Endothelial cell of umbilical vein (primary cell): ENCODE measurements at regions not wholly inside any gene's neighbourhood (a gene's known extent, or its start where the extent isn't known, plus 50 kb on each side); places are given as distances from the start of the nearest gene placed in this dataset.

Source experiments
- BruUV-seq: library from RNA; stranded (reverse); fragments of 400-500 nt; replicated peaks from 2 replicates; lab custom pipeline; 2021; lab: Mats Ljungman, UMichigan
- CTCF ChIA-PET: fragments of 300-600, 350-600 bp; sonication (Branson Sonifier 250); formaldehyde crosslinking; loops from one replicate; lab custom pipeline; 2021; ENCODE audit warnings: antibody characterized with exemption, inconsistent platforms; lab: Charles Lee
- POLR2A ChIA-PET: fragments of 300-600, 350-600 bp; sonication (Branson Sonifier 250); formaldehyde crosslinking; loops from one replicate; lab custom pipeline; 2021; ENCODE audit warnings: antibody characterized with exemption, inconsistent platforms; lab: Charles Lee
- DNase-seq: peaks from one replicate; pipeline ENCODE4 v3.0.0-alpha.2; 2011; ENCODE audit warnings: low read depth, low spot score
- FAIRE-seq: peaks from 2 replicates; lab custom pipeline; 2011; peaks lifted over from hg19 to GRCh38; lab: Jason Lieb, UNC
- H2AFZ ChIP-seq: 2 replicates; pipeline ENCODE4 v1.6.0; 2012; ENCODE audit warnings: low read depth, low read length, control low read depth, inconsistent platforms
- H3K27ac ChIP-seq: 2 replicates; pipeline ENCODE4 v1.5.1; 2011; ENCODE audit warnings: low read depth, mild to moderate bottlenecking, control low read depth, low read length, moderate library complexity; ENCODE audit not compliant: insufficient read depth
- H3K27me3 ChIP-seq, 2 experiments: 2 replicates each; pipeline versions ENCODE4 v1.6.0 to v1.6.1; 2011; ENCODE audit warnings: low read length in 2 of 2, mixed read lengths in 1 of 2; ENCODE audit not compliant: control insufficient read depth in 2 of 2, insufficient read depth in 2 of 2
- H3K36me3 ChIP-seq, 2 experiments: 2 replicates in 1 of 2; 3 replicates in 1 of 2; pipeline ENCODE4 v1.5.1; 2011; ENCODE audit warnings: low read length in 2 of 2, mild to moderate bottlenecking in 1 of 2, moderate library complexity in 1 of 2; ENCODE audit not compliant: control insufficient read depth in 2 of 2, insufficient read depth in 2 of 2; ENCODE audit errors: extremely low read depth in 1 of 2
- H3K4me1 ChIP-seq: 3 replicates; pipeline ENCODE4 v1.5.1; 2011; ENCODE audit warnings: mild to moderate bottlenecking, low read length; ENCODE audit not compliant: control insufficient read depth, insufficient read depth; ENCODE audit errors: extremely low read depth
- H3K4me2 ChIP-seq: 2 replicates; pipeline ENCODE4 v1.6.1; 2011; ENCODE audit warnings: low read length, control low read depth, mixed read lengths; ENCODE audit not compliant: insufficient read depth
- H3K4me3 ChIP-seq, 3 experiments: fragments of 200-600 bp in 1 of 3; sonication (generic), shearing (Covaris generic) in 1 of 3; replicated peaks in 1 of 3; 2 replicates each; pipeline ENCODE4 v1.5.1; 2011 to 2016; ENCODE audit warnings: control low read depth in 3 of 3, low read length in 3 of 3, mild to moderate bottlenecking in 2 of 3, inconsistent platforms in 1 of 3, low read depth in 1 of 3, moderate library complexity in 1 of 3; ENCODE audit not compliant: insufficient read depth in 1 of 3
- H3K79me2 ChIP-seq: 2 replicates; pipeline ENCODE4 v1.6.0; 2012; ENCODE audit warnings: low read length, inconsistent platforms; ENCODE audit not compliant: control insufficient read depth, insufficient read depth
- H3K9ac ChIP-seq: replicated peaks from 2 replicates; pipeline ENCODE3; 2011; ENCODE audit warnings: low read length, control low read depth; ENCODE audit not compliant: insufficient read depth; ENCODE audit errors: extremely low read depth
- H3K9me1 ChIP-seq: replicated peaks from 3 replicates; pipeline ENCODE4 v1.6.0; 2011; ENCODE audit warnings: mild to moderate bottlenecking, low read length; ENCODE audit not compliant: control insufficient read depth, insufficient read depth; ENCODE audit errors: extremely low read depth
- H3K9me3 ChIP-seq: replicated peaks from 2 replicates; pipeline ENCODE4 v1.5.1; 2012; ENCODE audit warnings: low read length, inconsistent platforms; ENCODE audit not compliant: control insufficient read depth, insufficient read depth
- H4K20me1 ChIP-seq: replicated peaks from 2 replicates; pipeline ENCODE3; 2011; ENCODE audit warnings: mild to moderate bottlenecking, low read length; ENCODE audit not compliant: control insufficient read depth, insufficient read depth; ENCODE audit errors: extremely low read depth
- EZH2 ChIP-seq: IDR thresholded peaks from 2 replicates; pipeline ENCODE4 v1.6.1; 2012; ENCODE audit warnings: borderline replicate concordance, low read depth, mild to moderate bottlenecking, moderate library complexity, low read length, inconsistent platforms; ENCODE audit not compliant: severe bottlenecking
- FOS ChIP-seq: IDR thresholded peaks from 2 replicates; pipeline ENCODE4 v1.6.1; 2011; ENCODE audit warnings: mild to moderate bottlenecking, low read length, moderate library complexity, borderline replicate concordance; ENCODE audit not compliant: insufficient read depth
- GATA2 ChIP-seq: IDR thresholded peaks from 2 replicates; pipeline ENCODE4 v1.7.0; 2011; ENCODE audit warnings: low read depth, mild to moderate bottlenecking, moderate library complexity, mixed read lengths, low read length; ENCODE audit not compliant: insufficient read length, insufficient read depth
- MAX ChIP-seq: IDR thresholded peaks from 2 replicates; pipeline ENCODE4 v1.6.1; 2011; ENCODE audit not compliant: insufficient read depth, insufficient read length
- POLR2AphosphoS5 ChIP-seq: IDR thresholded peaks from 2 replicates; pipeline ENCODE4 v1.6.1; 2012; ENCODE audit warnings: low read depth, mild to moderate bottlenecking, control low read depth, low read length, moderate library complexity; ENCODE audit not compliant: insufficient read depth
- dilution Hi-C: fragments of 300-500 bp; cut with MboI; formaldehyde crosslinking; loops from one replicate; pipeline ENCODE4 v1.15.0; 2019; ENCODE audit warnings: low sequenced_read_pairs; ENCODE audit not compliant: extremely low pct_ligation_motif_present
- intact Hi-C: fragments of 100-400 bp; cut with micrococcal nuclease; formaldehyde crosslinking; loops from one replicate; pipeline ENCODE4 v1.10.0; 2022

DNA sequence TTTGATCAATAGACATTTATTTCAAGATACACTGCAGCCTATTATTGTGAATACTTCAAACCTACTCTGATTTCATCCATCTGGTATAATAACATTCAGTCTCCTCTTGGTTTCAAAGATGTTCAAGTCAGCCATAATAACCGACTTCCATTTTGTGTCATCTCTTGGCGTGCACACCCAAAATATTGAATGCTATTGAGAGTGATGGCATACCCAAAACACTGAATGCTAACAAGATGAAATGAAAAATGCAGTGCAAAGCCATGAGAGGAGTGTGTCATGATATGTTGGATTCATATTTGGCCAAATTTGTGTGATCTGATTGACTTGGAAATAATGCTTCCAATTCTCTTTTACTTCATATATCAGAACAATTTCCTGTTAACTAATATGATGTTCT, 181.2 kb upstream of the PCDH17 start:
- DNase-seq (no peak), FAIRE-seq (no peak)
- no peaks in the 10 kb centered on the region for H3K36me3 ChIP-seq
- no peaks in the 10 kb centered on the region for H3K27me3 ChIP-seq
- no peaks in the 10 kb centered on the region for H3K9me3 ChIP-seq
- H3K9me1 ChIP-seq = no peaks in the 10 kb centered on the region
- H3K4me1 ChIP-seq = no peaks in the 10 kb centered on the region
- H3K27ac ChIP-seq = no peak overlapping the region
- ChIA-PET POLR2A (no interaction called here), CTCF (no interaction called here)
- H3K4me2 ChIP-seq = no peak overlapping the region
- TF ChIP-seq GATA2 (no peak), FOS (no peak), POLR2AphosphoS5 (no peak), EZH2 (no peak), MAX (no peak)
- dilution Hi-C loops (no loop called here), intact Hi-C loops (no loop called here)
- H3K9ac ChIP-seq = no peak overlapping the region
- H3K4me3 ChIP-seq = no peak overlapping the region
- BruUV-seq = no TSS peak
- no peak overlapping the region for H2AFZ ChIP-seq
- H3K79me2 ChIP-seq = no peaks in the 10 kb centered on the region
- H4K20me1 ChIP-seq = no peaks in the 10 kb centered on the region

DNA sequence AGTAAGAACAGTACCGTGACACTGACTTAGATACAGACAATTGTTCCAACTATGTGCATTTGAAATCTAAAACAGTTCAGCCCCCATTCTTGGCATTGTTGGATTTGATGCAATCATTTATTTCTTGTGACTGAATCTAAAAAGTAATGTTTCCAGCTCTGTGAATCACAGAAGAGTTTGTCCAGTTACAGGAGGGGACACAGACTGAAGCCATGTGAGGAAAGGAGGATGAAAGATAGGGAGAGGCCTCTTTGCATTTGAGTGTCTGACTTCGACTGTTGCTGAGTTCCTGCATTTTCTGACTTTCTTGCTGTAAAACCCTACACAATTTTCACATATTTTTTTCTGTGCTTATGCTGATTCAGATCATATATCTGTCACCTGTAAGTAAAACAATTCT, 179.3 kb upstream of the PCDH17 start:
- POLR2A ChIA-PET = no interaction called here
- FAIRE-seq = no peak
- CTCF ChIA-PET = no interaction called here

More for the DNA sequence above, 179.3 kb upstream of the PCDH17 start:
- intact Hi-C loops = no loop called here
- BruUV-seq = no TSS peak
- H3K4me3 ChIP-seq = no peak overlapping the region
- no peaks in the 10 kb centered on the region for H3K9me3 ChIP-seq
- dilution Hi-C loops = no loop called here
- H3K79me2 ChIP-seq = no peaks in the 10 kb centered on the region
- H3K36me3 ChIP-seq = no peaks in the 10 kb centered on the region
- H3K9me1 ChIP-seq = no peaks in the 10 kb centered on the region
- TF ChIP-seq EZH2 (no peak), POLR2AphosphoS5 (no peak), FOS (no peak)
- H3K4me2 ChIP-seq = no peak overlapping the region
- DNase-seq = no peak
- no peak overlapping the region for H3K9ac ChIP-seq
- no peak overlapping the region for H2AFZ ChIP-seq
- H4K20me1 ChIP-seq = no peaks in the 10 kb centered on the region
- H3K4me1 ChIP-seq = no peaks in the 10 kb centered on the region
- no peak overlapping the region for H3K27ac ChIP-seq
- H3K27me3 ChIP-seq = no peaks in the 10 kb centered on the region
